Tibial nerve (tissue), 4 donors: ENCODE measurements at regions not wholly inside any gene's neighbourhood (a gene's known extent, or its start where the extent isn't known, plus 50 kb on each side); places are given as distances from the start of the nearest gene placed in this dataset.

Experiments used
- DNase-seq, 2 donors: peaks; one replicate each; pipeline ENCODE4 v3.0.0-alpha.2; 2019; ENCODE audit warnings: low spot score in 2 of 2
- H3K27ac ChIP-seq, 4 donors: fragments of 200-600 bp; sonication (generic) in 3 of 4; one replicate each; pipeline ENCODE4 v1.5.1; 2017 to 2019; ENCODE audit warnings: mild to moderate bottlenecking in 1 of 4
- H3K27me3 ChIP-seq, 2 donors: fragments of 200-600 bp; sonication (generic) in 1 of 2; one replicate each; pipeline versions ENCODE4 v1.5.1 to v1.6.0; 2017 to 2019
- H3K36me3 ChIP-seq, 3 donors: fragments of 200-600 bp; sonication (generic); one replicate each; pipeline ENCODE4 v1.5.1; 2018 to 2019
- H3K4me1 ChIP-seq, 4 donors: fragments of 200-600 bp; sonication (generic) in 3 of 4; one replicate each; pipeline ENCODE4 v1.5.1; 2017 to 2019
- H3K4me3 ChIP-seq, 4 donors: fragments of 200-600 bp; sonication (generic) in 3 of 4; one replicate each; pipeline ENCODE4 v1.5.1; 2017 to 2019; ENCODE audit warnings: mild to moderate bottlenecking in 1 of 4, moderate library complexity in 1 of 4
- H3K9me3 ChIP-seq, 4 donors: fragments of 200-600 bp; sonication (generic) in 3 of 4; one replicate each; pipeline ENCODE4 v1.5.1; 2017 to 2019
- EP300 ChIP-seq, 2 donors: sonication (generic); formaldehyde crosslinking; IDR thresholded peaks; one replicate each; pipeline ENCODE4 v1.6.1; 2017; ENCODE audit warnings: antibody characterized with exemption in 2 of 2, mild to moderate bottlenecking in 1 of 2
- POLR2A ChIP-seq, 2 donors: fragments of 450-650 bp; IDR thresholded peaks; one replicate each; pipeline ENCODE4 v1.6.1; 2017; ENCODE audit warnings: antibody characterized with exemption in 2 of 2, mild to moderate bottlenecking in 2 of 2, moderate library complexity in 2 of 2
- WGBS, 2 donors: methylation state at CpG; one replicate each; pipeline ENCODE4 v1.1.5; 2018; 5-methylcytosine and 5-hydroxymethylcytosine counted together
- TF ChIP-seq, protein P1 (sequence below), 5 experiments: fragments of 200-600 bp in 3 of 5; fragments of 450-650 bp in 2 of 5; sonication (generic) in 3 of 5; IDR thresholded peaks; one replicate each; pipeline ENCODE4 v1.5.1; 2016 to 2019; ENCODE audit warnings: antibody characterized with exemption in 5 of 5, mild to moderate bottlenecking in 3 of 5, moderate library complexity in 2 of 5

DNA sequence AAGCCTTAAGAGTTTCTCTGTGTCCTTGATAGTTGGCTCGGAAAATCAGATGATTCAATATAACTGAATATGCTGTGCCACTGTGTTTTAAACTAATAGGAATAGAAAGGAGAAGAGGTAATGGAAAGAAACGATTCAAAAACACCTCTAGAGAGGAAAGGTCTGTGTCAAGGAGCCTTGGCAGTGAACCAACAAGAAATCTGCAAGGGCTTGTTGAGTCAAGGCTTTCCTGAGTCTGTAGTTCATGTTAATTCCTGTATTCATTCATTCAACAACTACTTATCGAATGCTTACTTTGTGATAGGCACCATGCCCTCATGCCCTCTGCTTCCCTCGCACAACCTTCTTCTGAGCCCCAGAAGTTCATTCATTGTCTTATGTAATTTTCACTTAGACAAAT, 336.0 kb downstream of the PDHA2 start:
- H3K4me1 ChIP-seq, result no peaks in the 10 kb centered on the region
- H3K4me3 ChIP-seq, result no peak overlapping the region
- TF ChIP-seq, protein P1, sequence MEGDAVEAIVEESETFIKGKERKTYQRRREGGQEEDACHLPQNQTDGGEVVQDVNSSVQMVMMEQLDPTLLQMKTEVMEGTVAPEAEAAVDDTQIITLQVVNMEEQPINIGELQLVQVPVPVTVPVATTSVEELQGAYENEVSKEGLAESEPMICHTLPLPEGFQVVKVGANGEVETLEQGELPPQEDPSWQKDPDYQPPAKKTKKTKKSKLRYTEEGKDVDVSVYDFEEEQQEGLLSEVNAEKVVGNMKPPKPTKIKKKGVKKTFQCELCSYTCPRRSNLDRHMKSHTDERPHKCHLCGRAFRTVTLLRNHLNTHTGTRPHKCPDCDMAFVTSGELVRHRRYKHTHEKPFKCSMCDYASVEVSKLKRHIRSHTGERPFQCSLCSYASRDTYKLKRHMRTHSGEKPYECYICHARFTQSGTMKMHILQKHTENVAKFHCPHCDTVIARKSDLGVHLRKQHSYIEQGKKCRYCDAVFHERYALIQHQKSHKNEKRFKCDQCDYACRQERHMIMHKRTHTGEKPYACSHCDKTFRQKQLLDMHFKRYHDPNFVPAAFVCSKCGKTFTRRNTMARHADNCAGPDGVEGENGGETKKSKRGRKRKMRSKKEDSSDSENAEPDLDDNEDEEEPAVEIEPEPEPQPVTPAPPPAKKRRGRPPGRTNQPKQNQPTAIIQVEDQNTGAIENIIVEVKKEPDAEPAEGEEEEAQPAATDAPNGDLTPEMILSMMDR (IDR thresholded peaks at IDR 0.05), result no peak
- DNase-seq, result no peak
- H3K27ac ChIP-seq, result no peak overlapping the region
- H3K9me3 ChIP-seq, result no peaks in the 10 kb centered on the region
- 58 to 62% methylated on average over 4 of the region's 4 CpGs for WGBS, 2 donors
- H3K27me3 ChIP-seq, result no peaks in the 10 kb centered on the region
- no peaks in the 10 kb centered on the region for H3K36me3 ChIP-seq

DNA sequence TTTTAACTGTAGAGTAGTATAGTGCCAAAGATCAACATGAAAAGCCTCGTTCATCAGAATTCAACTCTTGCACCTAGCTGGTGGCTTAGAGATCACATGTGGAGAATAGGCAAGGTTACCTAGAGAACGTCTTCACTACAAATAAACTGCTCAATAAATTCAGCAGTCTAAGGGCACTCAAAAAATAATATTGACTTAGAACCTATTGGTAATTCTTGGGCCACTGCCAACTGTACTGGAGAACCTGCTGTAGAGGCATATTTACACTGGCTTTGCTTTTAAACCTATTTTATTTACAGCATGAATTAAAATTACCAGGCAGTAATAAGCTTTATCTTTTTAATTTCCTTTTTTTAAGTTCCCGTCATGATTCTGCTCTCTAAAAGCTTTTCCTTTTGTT, 343.7 kb downstream of the PDHA2 start:
- no peaks in the 10 kb centered on the region for H3K36me3 ChIP-seq
- no peaks in the 10 kb centered on the region for H3K9me3 ChIP-seq
- H3K27me3 ChIP-seq, result no peaks in the 10 kb centered on the region
- TF ChIP-seq POLR2A (IDR thresholded peaks at IDR 0.05), result no peak
- TF ChIP-seq EP300 (IDR thresholded peaks at IDR 0.05), result no peak
- TF ChIP-seq, protein P1 (IDR thresholded peaks at IDR 0.05), result no peak
- no peaks in the 10 kb centered on the region for H3K4me1 ChIP-seq
- 63 to 69% methylated on average over 3 of the region's 3 CpGs for WGBS, 2 donors
- H3K4me3 ChIP-seq, result no peak overlapping the region
- H3K27ac ChIP-seq, result no peak overlapping the region
- no peak for DNase-seq

DNA sequence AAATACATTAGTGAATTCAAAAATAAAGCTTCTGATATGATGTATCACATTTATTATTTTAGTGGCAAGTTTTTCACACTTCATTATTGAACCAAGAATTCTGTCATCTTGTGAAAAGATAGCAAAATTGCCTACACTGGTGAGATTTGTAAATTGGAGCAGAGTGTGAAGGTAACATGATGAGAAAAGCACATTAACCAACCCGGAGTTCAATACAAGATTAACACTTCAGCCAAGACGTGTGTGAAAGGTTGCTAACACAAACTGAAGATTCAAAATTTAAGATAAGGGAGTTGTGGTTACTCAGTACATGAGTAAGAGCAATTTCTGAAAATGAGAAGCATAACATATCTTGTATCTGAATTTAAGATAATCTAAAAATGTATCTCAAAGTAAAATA, 346.7 kb downstream of the PDHA2 start:
- Histone ChIP-seq H3K4me3 (no peak overlapping the region), H3K27me3 (no peaks in the 10 kb centered on the region), H3K4me1 (no peaks in the 10 kb centered on the region), H3K27ac (no peak overlapping the region), H3K36me3 (no peaks in the 10 kb centered on the region), H3K9me3 (no peaks in the 10 kb centered on the region)
- WGBS, 2 donors, result 50 to 59% methylated on average over 2 of the region's 2 CpGs
- DNase-seq, result no peak
- TF ChIP-seq POLR2A (IDR thresholded peaks at IDR 0.05), result no peak

DNA sequence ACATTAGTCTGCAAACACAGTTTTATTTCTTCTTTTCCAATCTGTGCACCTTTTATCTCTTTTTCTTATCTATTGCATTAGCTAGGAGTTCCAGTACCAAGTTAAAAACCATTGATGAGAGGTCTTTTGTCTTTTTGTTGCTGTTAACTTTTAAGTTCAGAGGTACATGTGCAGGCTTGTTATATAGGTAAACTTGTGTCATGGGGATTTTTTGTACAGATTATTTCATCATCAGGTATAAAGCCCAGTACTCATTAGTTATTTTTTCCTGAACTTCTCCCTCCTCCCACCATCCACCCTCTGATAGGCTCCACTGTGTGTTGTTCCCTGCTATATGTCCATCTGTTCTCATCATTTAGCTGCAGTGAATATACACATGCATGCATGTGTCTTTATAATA, 349.9 kb downstream of the PDHA2 start:
- H3K27me3 ChIP-seq, result no peaks in the 10 kb centered on the region
- H3K36me3 ChIP-seq, result no peaks in the 10 kb centered on the region
- H3K27ac ChIP-seq, result no peak overlapping the region
- no peak for DNase-seq
- H3K4me1 ChIP-seq, result no peaks in the 10 kb centered on the region
- no peak for TF ChIP-seq EP300 (IDR thresholded peaks at IDR 0.05)
- no peak for TF ChIP-seq POLR2A (IDR thresholded peaks at IDR 0.05)
- TF ChIP-seq, protein P1 (IDR thresholded peaks at IDR 0.05), result no peak
- no peak overlapping the region for H3K4me3 ChIP-seq
- no peaks in the 10 kb centered on the region for H3K9me3 ChIP-seq

DNA sequence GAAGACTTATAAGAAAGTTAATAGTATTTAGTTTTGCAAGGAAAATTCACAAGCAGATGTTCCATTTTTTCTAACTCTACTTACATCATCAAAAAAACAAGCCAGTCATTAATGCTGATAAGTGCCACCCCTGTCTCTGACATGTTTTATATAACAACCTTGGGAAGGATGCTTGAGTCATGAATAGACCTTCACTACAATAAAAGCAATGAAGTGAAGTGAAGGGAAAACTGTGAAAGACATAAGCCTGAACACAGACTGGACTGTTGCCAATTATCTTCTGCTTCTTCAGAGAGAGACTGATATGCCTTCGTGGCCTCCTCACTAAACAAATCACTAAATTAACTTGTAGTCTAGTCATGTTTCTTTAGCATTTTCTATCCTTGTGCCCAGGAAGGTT, 353.2 kb downstream of the PDHA2 start:
- H3K4me1 ChIP-seq, result no peaks in the 10 kb centered on the region
- 68 to 79% methylated on average over 1 of the region's 1 CpG for WGBS, 2 donors
- H3K36me3 ChIP-seq, result no peaks in the 10 kb centered on the region
- TF ChIP-seq POLR2A (IDR thresholded peaks at IDR 0.05) (no peak), EP300 (IDR thresholded peaks at IDR 0.05) (no peak)
- TF ChIP-seq, protein P1 (IDR thresholded peaks at IDR 0.05), result no peak
- no peaks in the 10 kb centered on the region for H3K27me3 ChIP-seq
- H3K4me3 ChIP-seq, result no peak overlapping the region
- H3K9me3 ChIP-seq, result no peaks in the 10 kb centered on the region
- no peak for DNase-seq
- no peak overlapping the region for H3K27ac ChIP-seq

DNA sequence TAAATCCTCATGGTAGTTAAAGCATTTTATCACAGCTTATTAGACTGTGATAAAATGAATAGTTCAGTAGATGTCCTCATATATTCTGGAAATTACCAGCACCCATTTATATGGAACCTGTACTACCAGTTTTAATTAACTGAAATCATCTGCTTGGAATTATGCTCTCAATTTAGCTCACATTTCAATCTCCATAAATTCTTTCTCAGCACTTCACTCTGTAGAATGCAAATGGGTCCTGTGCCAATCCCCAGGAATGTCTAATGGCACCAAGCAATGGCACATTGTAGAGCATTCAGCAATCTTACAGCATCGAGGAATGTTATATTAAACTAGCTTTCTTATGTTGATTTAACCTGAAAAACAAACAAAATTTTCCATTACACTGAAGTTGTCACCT, 355.1 kb downstream of the PDHA2 start:
- no peak for DNase-seq
- TF ChIP-seq POLR2A (IDR thresholded peaks at IDR 0.05) (no peak), EP300 (IDR thresholded peaks at IDR 0.05) (no peak)
- TF ChIP-seq, protein P1 (IDR thresholded peaks at IDR 0.05), result no peak
- Histone ChIP-seq H3K27me3 (no peaks in the 10 kb centered on the region), H3K27ac (no peak overlapping the region), H3K4me3 (no peak overlapping the region), H3K4me1 (no peaks in the 10 kb centered on the region), H3K36me3 (no peaks in the 10 kb centered on the region), H3K9me3 (no peaks in the 10 kb centered on the region)
- WGBS, 2 donors, result 71 to 78% methylated on average over 1 of the region's 1 CpG
